GM18868 (cell line): ENCODE measurements at regions not wholly inside any gene's neighbourhood (a gene's known extent, or its start where the extent isn't known, plus 50 kb on each side); places are given as distances from the start of the nearest gene placed in this dataset.
"Not testable (repeated sequence)": the region's sequence is repeated elsewhere in the genome, so short reads cannot be mapped to it uniquely, and the experiment has no call there.

Experiments
- ATAC-seq: cut with Tn5 transposase; IDR thresholded peaks from one replicate; pipeline ENCODE4 v1.9.1; 2021; ENCODE audit warnings: mild to moderate bottlenecking, moderate library complexity; ENCODE audit not compliant: unreplicated experiment

DNA sequence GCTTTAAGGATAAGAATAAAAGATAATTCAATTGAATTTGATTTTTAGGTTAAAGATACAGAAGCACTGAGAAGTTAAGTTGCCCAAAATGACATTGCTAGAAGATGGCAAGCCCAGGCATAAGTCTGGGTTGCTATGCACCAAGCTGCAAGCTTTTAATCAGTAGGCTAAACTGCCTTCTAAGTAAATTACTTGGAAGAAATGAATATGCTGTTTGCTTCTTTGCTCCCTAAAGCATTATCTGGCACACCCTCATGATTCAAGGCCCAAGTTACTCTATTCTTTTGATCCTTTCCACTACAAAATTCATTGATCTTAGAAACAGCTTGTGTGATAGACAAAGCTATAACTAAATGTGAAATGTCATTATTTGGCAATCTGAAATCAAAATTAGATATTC lies 1991.1 kb downstream of the ARAP2 start:
- no peak for ATAC-seq

DNA sequence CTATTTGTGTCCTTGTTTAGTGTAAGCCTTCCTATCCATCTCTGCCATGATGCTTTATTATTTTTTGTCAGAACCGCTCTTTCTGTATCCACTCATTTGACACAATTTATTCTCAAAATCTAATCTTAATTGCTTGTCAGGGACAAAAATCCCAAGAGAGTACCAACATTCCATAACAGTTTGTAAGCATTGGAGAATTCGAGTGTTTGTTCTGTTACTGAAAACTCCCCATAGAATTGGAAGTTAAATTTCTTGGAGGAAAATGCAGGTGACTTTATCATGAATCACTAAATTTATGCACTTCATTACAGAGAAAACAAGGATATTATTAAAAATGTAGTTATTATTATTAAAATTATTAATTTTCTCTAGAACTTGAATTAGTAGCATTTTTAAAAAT lies 1986.1 kb downstream of the ARAP2 start:
- no peak for ATAC-seq

DNA sequence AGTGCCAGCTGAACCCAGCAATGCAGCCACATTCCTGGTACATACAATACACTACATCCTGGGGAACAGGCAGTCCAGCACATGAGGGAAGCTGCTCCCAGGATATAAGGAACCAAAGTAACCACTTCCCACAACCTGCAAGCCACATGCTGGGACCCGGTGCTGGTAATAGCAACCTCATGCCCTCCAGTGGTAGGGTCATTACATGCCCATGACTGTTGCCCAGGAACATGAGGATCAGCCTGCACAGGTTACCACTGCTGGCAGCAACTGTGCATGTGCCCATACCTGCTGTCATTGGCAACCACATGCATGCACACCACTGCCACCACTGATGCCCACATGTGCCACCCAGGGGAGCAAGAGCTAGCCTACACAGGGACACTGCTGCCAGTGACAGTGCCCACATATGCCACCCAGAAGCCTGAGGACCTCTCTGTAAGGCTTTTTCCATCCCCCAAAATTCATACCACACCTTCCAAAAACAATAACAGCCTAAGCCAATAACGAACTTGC lies 1982.5 kb downstream of the ARAP2 start:
- ATAC-seq, result no peak

DNA sequence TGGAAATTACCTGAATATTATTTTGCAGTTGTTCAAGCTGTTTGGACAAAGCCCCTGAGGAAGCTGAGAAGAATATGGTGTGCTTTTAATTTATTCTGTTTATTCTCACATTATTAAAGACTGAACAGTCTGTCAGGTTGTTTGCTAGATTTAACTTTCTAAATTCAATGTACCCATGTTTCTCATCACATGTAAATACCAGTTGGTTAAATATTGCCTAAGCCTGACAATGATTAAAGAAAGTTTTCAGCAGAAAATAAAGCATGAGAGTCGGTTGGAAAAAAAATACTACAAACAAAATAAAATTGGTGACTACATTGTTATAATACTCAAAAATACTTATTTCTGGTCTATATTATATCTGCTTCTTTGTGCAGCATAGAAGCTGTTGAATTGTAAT lies 1974.7 kb downstream of the ARAP2 start:
- ATAC-seq, result no peak

DNA sequence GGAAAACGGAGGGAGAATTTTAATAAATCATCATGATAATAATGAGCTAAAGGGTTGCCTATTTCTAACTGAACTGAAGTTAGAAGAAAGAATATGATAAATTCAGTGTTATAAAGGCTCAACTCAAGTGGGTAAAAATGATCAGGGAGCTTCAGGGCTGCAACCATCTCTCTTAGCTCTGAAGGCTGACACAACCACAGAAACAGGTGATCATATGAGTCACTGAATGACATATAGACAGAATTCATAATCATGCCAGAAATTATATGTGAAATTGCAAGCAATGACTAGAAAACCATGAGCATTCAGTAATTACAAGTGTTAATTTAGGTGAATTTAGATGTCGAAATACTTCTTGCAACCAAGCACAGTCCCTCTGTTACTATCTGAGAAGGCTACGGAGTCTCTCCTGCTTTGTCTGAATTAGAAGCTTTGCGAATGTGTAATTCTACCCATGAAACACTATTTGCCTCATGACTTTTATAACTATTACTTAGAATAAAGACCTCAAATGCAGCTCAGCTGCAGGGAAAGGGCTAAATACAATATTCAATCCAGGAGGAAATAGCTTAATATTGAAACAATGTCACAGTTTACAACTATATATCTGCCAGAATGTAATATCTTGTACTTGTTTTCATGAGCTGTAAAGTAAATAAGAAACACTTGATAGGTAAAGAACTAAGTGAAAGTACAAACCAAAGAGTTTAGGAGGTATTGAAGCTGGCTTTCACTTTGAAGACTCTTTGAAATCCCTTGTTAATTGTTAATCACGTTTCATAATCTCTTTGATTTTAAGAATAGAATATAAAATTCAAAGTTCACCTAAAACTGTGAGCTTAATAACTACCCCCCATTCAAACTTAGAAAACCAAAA lies 1972.6 kb downstream of the ARAP2 start:
- ATAC-seq, result no peak

DNA sequence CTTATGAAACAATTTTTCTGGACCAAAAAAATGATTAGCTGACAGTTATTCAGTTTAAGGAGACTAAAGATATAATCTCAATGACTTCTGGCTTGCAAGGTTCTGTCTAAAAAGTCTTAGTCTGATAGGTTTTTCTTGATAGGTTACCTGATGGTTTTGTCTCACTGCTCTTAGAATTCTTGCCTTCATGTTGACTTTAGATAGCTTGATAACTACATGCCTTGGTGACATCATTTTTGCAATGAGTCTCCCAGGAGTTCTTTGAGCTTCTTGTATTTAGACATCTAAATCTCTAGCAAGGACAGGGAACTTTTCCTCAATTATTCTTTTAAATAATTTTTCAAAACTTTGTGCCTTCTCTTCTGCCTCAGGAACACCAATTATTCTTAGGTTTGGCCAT lies 1965.3 kb downstream of the ARAP2 start:
- ATAC-seq, result no peak

DNA sequence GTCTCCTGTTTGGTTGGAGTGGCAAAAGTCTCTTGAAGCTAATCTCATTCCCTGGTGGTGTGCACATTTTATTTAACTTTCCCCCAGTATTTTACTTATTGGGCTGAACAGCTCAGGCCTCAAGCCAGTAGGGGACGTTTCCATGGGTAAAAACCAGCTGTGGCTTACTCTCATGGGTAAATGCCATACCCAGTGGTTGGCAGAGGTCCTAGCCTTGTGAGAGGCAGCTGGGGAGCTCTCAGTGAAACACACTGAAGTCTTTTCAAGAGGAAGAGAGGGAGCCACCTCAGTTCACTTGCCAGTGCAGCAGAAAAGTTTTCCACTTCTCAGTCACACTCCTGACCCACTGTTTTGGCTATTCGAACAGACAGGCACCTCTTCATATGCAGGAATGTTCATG lies 1964.2 kb downstream of the ARAP2 start:
- no peak for ATAC-seq

DNA sequence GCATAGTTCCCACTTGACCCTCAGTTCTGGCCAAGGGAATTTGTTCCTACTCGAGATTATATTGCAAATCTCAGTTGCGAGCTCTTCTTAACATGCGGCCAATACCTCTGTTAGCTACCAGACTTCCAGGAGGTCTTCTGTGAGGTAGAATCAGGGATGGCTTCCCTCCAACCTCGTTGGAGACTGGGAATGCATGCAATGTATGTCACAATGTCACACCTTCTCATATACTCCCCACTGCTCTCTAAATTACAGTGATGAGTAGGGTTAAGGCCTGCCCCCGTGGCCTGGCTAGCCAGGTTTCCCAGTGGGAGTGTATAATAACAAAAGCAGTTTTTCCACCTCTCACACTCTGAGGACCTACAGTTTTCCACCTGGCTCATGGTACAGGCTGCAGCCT lies 1962.5 kb downstream of the ARAP2 start:
- no peak for ATAC-seq

DNA sequence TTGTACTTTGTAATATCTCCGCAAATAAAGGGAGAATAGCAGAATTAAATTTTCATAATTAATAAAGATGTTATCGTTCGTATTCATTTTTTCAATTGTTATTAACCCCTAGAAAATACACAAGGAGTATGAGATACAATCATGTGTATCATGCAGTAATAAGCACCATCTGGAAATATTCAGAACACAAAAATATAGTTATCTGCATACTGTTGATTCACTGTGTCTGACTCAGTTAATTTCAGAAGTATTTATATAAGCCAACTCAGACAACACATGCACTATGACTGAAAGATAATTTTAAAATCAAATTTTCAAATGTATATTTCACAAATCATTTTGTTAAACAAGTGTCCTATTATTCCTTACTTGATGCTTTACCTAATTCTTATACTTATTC lies 1954.8 kb downstream of the ARAP2 start:
- no peak for ATAC-seq

DNA sequence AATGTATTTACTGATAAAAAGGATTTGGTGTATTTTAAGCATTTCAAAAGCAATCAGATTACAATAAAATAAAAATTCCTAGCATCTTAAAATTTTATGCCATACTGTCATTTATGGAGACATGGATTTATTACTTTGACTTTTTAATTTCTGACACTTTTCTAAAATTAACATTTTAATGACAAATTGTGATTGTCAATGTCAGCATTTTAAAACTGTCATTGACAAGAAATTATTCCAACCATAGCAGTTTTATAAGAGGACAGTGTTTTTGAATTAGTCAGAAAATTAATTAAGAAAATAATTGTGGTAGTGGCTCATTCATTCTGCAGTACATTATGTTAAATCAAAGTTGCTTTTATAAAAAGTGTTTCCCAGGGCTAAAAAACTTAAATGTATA lies 1954.4 kb downstream of the ARAP2 start:
- no peak for ATAC-seq

DNA sequence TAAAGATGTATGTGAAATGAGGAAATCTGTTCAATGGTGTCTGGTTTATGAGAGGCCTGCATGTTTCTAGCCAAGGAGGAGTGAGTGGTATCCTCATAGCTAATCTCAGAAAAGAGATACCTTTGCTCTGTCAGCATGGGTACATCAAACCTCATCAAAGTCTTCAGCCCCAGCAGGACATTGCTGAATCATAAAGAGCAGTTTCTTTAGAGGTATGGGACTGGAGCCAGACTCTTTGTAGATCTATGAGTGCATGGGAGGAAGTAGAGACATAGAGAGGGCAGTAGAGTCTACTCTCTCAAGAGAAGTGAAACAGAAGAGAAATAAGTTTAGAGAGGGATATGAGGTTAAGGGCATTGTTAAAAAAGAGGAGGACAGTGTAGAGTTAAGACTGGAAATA lies 1950.9 kb downstream of the ARAP2 start:
- ATAC-seq, result no peak

DNA sequence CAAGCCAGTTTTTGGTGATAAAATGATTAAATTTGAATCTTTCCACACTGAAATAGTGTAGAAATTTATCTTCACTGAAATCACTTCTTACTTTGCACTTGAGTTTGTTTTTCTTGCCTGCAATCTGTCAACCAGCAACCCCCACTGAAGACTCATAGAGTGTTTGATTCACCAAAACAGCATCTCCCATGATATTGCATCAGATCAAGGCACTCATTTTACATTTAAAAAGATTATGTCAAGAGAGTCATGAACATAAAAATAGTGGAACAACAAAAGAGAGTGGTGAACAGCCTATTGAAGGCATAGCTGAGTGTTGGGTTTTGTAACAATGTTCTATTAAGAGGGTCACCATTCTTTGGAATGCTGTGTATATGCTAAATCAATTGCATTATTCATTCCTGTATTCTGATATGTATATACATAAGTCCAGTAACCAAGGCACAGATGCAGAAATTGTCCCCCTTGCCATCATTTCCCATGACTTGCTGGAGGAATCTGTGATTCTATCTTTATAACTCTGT lies 1934.9 kb downstream of the ARAP2 start:
- no peak for ATAC-seq

DNA sequence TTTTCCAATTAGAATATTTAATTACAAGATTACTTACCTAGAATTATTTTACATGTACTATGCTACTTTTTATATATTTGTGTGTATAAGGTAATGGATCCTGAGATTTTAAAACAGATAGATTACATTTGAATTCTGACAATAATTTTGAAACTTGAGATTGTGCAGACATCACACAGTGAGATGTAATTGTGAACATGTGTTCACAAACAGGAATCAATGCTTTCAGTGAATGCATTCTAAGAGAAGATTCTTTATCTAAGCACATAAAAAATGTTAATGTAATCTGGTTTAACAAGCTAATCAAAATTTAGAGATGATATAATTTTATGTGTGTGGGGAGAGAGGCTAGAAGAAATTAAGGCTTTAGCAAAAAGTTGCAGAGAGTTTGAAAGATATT lies 1925.5 kb downstream of the ARAP2 start:
- no peak for ATAC-seq

DNA sequence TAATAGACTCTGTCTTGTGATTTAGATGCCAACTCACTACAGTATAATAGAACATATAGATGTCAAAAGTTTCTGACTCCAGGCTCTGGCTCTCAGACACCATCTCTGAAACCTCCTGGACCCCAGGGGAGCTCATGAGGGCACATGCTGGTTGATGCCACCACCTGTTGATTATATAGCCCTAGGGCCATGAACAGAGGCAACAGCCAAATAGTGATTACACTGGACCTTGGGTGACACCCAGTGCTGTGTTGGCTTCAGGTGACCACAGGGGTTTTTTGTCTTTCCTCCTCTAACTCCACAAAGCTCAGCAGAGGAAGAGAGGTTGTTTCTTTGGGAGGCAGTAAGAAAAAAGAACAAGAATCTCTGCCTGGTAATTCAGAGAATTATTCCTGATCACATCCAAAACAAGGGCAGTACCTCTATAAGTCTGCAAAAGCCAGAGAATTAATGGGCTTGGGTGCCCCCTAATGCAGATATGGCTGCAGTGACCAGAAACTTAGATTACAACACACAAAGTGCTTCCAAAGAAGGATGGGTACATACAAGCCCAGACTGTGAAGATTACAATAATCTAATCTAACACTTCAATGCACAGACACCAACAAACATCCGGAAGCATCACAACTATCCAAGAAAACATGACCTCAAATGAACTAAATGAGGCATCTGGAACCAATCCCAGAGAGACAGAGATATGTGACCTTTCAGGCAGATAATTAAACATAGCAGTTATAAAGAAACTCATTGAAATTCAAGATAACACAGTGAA lies 1920.6 kb downstream of the ARAP2 start:
- ATAC-seq, result no peak

DNA sequence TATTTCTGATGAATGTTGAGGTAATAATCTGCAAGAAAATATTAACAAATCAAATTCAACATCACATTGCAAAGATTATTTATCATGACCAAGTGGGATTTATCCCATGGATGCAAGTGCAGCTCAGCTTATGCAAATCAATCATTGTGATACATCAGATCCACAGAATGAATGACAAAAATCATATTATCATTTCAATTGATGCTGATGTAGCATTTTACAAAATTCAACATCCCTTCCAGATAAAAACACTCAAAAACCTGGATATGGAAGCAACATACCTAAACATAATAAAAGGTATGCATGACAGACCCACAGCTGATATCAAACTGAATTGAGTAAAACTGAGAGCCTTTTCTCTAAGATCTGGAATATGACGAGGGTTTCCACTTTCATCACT lies 1915.4 kb downstream of the ARAP2 start:
- no peak for ATAC-seq

DNA sequence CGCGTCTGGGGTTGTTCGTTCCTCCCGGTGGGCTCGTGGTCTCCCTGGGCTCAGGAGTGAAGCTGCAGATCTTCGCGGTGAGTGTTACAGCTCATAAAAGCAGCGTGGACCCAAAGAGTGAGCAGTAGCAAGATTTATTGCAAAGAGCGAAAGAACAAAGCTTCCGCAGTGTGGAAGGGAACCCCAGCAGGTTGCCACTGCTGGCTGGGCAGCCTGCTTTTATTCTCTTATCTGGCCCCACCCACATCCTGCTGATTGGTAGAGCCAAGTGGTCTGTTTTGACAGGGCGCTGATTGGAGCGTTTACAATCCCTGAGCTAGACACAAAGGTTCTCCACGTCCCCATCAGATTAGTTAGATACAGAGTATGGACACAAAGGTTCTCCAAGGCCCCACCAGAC lies 1909.2 kb downstream of the ARAP2 start:
- not testable (repeated sequence) for ATAC-seq

DNA sequence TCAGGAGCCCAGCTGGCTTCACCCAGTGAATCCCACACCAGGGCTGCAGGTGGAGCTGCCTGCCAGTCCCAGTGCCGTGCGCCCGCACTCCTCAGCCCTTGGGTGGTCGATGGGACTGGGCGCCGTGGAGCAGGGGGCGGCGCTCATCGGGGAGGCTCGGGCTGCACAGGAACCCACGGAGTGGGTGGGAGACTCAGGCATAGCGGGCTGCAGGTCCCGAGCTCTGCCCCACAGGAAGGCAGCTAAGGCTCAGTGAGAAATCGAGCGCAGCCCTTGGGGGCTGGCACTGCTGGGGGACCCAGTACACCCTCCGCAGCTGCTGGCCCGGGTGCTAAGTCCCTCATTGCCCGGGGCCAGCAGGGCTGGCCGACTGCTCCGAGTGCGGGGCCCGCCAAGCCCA lies 1908.8 kb downstream of the ARAP2 start:
- ATAC-seq, result not testable (repeated sequence)

DNA sequence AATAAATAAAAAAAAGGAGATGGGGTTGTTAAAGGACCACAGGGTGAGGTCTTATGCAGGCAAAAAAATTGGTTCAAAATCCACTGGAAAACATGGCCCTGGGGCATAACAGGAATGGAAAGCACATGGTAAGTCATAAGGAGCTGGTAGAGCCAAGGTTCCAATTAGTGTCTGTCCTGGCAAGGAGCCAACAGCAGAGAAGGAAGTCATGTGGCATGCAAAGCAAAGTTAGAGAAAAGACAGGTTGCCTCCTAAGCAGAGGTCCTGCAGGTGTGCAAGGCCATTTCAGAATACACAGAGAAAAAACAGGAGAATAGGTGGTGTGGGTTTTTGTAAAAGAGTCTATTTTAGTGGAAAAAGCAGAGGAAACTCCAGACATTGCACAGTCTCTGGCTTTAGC lies 1881.7 kb downstream of the ARAP2 start:
- no peak for ATAC-seq

DNA sequence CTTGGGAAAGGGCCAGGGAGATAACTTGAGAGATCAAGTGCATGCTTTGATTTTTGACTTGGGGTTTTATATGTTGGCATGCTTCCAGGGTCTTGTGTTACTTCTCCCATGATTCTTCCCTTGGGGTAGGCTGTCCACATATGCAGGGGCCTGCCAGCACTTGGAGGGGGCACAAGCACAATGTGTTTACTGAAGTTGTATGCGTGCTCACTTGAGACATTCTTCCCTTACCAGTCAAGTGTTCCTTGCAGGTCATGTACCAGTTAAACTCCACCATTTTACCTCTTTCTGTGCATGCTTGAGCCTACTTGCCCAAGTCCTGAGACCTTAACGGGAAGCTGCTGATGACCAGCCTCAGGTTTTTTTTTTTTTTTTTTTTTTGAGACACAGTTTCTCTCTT lies 1880.5 kb downstream of the ARAP2 start:
- ATAC-seq, result no peak

DNA sequence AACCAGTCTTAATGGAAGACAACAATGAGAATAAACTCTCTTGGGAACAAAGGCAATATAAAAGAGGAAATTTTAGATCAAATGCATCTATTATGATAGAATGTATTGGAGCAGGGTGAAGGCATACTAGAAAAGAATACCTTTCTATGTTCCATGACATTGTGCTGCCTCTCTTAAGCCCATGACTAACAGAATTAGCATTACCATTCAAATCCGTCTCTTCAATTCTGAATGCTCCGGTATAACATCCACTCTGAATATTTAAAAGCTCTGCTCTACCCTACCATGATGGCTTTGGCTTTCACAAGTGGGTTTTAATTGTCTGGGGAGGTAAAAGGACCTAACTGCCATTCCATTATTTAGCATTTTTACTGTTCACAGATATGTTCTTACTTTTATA lies 1878.4 kb downstream of the ARAP2 start:
- ATAC-seq, result no peak

DNA sequence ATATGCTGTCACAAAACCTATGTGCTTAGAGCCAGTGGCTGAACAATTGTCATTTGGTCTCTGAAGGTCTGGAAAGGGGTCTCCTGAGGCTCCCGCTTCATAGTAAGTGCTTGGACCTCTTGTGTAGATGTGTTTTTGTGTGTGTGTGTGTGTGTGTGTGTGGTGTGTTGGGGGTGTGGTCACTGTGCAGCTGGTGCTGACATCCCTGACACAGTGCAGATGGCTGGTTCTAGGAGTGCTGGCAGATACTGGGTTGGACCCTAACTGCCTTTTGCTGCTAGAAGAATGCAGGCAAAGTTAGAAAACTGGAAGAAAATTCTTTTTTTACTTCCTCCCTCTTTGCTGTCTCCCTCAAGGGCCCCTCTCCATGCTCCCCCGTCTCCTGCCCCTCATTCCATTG lies 1872.6 kb downstream of the ARAP2 start:
- no peak for ATAC-seq

DNA sequence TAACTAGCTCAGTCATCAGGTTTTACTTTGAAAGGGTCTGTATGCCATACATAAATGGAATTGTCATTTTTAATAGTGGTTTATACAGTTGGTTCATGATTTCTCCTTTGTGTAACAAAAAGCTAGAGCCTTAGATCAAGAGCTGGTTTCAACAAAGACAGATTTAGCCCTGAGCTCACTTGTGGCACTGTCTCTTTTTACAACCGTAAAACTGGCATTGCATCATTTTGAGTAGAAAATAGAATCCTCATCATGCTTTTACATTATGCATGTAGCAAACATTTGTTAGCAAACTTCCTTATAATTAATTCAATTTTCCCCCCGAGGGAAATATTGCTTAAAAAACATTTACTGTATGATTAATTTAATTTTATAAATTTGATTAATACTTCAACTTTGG lies 1871.5 kb downstream of the ARAP2 start:
- ATAC-seq, result no peak
